Transverse colon (tissue), 4 donors: ENCODE measurements at regions not wholly inside any gene's neighbourhood (a gene's known extent, or its start where the extent isn't known, plus 50 kb on each side); places are given as distances from the start of the nearest gene placed in this dataset.
"Not testable (repeated sequence)": the region's sequence is repeated elsewhere in the genome, so short reads cannot be mapped to it uniquely, and the experiment has no call there.

Source experiments
- DNase-seq: peaks from one replicate; pipeline ENCODE4 v3.0.0-alpha.2; 2019
- H3K27ac ChIP-seq, 4 donors: fragments of 200-600 bp; sonication (generic); 2 replicates each; pipeline ENCODE4 v1.5.1; 2016 to 2018; ENCODE audit warnings: inconsistent platforms in 4 of 4
- H3K27me3 ChIP-seq: fragments of 200-600 bp; sonication (generic); 2 replicates; pipeline ENCODE4 v1.5.1; 2017; ENCODE audit warnings: inconsistent platforms
- H3K36me3 ChIP-seq, 4 donors: fragments of 200-600 bp; sonication (generic); 2 replicates each; pipeline ENCODE4 v1.5.1; 2017 to 2019; ENCODE audit warnings: inconsistent platforms in 4 of 4
- H3K4me1 ChIP-seq, 4 donors: fragments of 200-600 bp; sonication (generic); 2 replicates each; pipeline ENCODE4 v1.5.1; 2017 to 2020; ENCODE audit warnings: inconsistent platforms in 4 of 4
- H3K4me3 ChIP-seq, 4 donors: fragments of 200-600 bp; sonication (generic); 1 replicate in 1 of 4; 2 replicates in 3 of 4; pipeline versions ENCODE4 v1.5.1 to v1.6.1; 2017 to 2019; ENCODE audit warnings: inconsistent platforms in 4 of 4
- H3K9me3 ChIP-seq, 2 donors: fragments of 200-600 bp; sonication (generic); 2 replicates each; pipeline ENCODE4 v1.5.1; 2017 to 2019; ENCODE audit warnings: inconsistent platforms in 2 of 2
- EP300 ChIP-seq: sonication (generic); formaldehyde crosslinking; IDR thresholded peaks from one replicate; pipeline ENCODE4 v1.6.1; 2017; ENCODE audit warnings: antibody characterized with exemption, low read depth
- POLR2A ChIP-seq: fragments of 450-650 bp; IDR thresholded peaks from one replicate; pipeline ENCODE4 v1.6.1; 2016; ENCODE audit warnings: antibody characterized with exemption, mild to moderate bottlenecking, moderate library complexity
- POLR2AphosphoS5 ChIP-seq, 3 donors: sonication (generic); formaldehyde crosslinking; IDR thresholded peaks; one replicate each; pipeline ENCODE4 v1.6.1; 2016; ENCODE audit warnings: antibody characterized with exemption in 3 of 3
- WGBS, 2 donors: methylation state at CpG; one replicate each; pipeline ENCODE4 v1.1.5; 2018; ENCODE audit warnings: low coverage in 1 of 2; 5-methylcytosine and 5-hydroxymethylcytosine counted together
- in situ Hi-C, 4 donors: fragments of 200-750 bp; cut with MboI; loops; one replicate each; pipeline versions ENCODE4 v1.15.0 to v1.15.1; 2017; ENCODE audit warnings: low sequenced_read_pairs in 3 of 4, low pct_ligation_motif_present in 1 of 4, low pct_unique_long_range_greater_than_20kb in 1 of 4
- intact Hi-C: fragments of 100-400 bp; cut with DNase I; formaldehyde crosslinking; loops from one replicate; pipeline ENCODE4 v1.15.1; 2023; ENCODE audit warnings: low total_unique reads
- TF ChIP-seq, protein P1 (sequence below), 5 experiments: fragments of 200-600 bp in 3 of 5; fragments of 450-650 bp in 2 of 5; sonication (generic) in 3 of 5; IDR thresholded peaks; 1 replicate in 2 of 5; 2 replicates in 3 of 5; pipeline ENCODE4 v1.5.1; 2016 to 2017; ENCODE audit warnings: antibody characterized with exemption in 5 of 5, inconsistent platforms in 3 of 5, mild to moderate bottlenecking in 2 of 5, moderate library complexity in 1 of 5

DNA sequence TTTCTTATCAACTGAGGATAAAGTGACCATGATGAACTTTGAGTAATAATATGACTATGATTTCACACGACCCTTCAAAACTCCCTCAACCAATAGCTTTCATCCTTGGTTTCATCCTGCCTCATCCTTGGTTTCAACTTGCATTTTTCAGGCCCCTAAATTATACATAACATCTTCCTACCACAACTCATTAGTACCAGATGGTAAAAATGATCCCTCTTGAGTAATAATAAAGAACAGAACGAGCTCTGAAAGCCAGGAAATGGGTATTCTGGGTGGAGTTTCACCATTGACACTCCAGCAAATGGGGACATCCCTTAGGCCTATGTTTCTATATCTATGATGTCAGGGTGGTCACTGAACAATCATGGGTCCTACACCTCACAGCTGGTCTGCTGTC is 72.1 kb upstream of the LMNTD1 start:
- no peaks in the 10 kb centered on the region for H3K9me3 ChIP-seq
- H3K36me3 ChIP-seq = no peaks in the 10 kb centered on the region
- H3K4me3 ChIP-seq = no peak overlapping the region
- H3K27ac ChIP-seq = no peak overlapping the region
- intact Hi-C loops = no loop called here
- DNase-seq = no peak
- no peaks in the 10 kb centered on the region for H3K27me3 ChIP-seq
- no peak for TF ChIP-seq POLR2A
- TF ChIP-seq POLR2AphosphoS5 (IDR thresholded peaks at IDR 0.05) = no peak
- TF ChIP-seq, protein P1, sequence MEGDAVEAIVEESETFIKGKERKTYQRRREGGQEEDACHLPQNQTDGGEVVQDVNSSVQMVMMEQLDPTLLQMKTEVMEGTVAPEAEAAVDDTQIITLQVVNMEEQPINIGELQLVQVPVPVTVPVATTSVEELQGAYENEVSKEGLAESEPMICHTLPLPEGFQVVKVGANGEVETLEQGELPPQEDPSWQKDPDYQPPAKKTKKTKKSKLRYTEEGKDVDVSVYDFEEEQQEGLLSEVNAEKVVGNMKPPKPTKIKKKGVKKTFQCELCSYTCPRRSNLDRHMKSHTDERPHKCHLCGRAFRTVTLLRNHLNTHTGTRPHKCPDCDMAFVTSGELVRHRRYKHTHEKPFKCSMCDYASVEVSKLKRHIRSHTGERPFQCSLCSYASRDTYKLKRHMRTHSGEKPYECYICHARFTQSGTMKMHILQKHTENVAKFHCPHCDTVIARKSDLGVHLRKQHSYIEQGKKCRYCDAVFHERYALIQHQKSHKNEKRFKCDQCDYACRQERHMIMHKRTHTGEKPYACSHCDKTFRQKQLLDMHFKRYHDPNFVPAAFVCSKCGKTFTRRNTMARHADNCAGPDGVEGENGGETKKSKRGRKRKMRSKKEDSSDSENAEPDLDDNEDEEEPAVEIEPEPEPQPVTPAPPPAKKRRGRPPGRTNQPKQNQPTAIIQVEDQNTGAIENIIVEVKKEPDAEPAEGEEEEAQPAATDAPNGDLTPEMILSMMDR (IDR thresholded peaks at IDR 0.05) = no peak
- TF ChIP-seq EP300 = no peak
- WGBS, 2 donors = 68% methylated on average over 2 of the region's 2 CpGs; no CpG with 5 or more reads in 1 of the 2 donors
- no peaks in the 10 kb centered on the region for H3K4me1 ChIP-seq
- in situ Hi-C loops = no loop called here

DNA sequence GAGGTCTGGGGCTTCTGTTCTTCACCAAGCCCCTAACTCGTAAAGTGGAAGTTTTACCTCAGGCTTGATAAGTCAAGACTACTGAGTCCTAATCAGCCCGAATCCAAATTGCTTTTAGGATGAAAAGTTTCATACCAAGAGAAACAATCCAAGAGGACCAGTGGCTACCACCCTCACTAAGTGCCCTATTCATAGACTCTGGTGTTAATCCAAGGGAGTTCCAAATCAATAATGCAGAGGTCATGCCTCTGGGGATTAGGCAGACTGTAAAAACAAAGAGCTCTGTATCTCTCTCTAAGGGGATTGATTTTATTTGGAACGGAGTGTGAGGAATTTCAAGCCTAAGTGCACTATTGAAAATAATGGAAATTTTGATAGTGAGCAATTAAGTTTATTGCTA is 76.3 kb upstream of the LMNTD1 start:
- intact Hi-C loops = no loop called here
- no peaks in the 10 kb centered on the region for H3K4me1 ChIP-seq
- in situ Hi-C loops = no loop called here

DNA sequence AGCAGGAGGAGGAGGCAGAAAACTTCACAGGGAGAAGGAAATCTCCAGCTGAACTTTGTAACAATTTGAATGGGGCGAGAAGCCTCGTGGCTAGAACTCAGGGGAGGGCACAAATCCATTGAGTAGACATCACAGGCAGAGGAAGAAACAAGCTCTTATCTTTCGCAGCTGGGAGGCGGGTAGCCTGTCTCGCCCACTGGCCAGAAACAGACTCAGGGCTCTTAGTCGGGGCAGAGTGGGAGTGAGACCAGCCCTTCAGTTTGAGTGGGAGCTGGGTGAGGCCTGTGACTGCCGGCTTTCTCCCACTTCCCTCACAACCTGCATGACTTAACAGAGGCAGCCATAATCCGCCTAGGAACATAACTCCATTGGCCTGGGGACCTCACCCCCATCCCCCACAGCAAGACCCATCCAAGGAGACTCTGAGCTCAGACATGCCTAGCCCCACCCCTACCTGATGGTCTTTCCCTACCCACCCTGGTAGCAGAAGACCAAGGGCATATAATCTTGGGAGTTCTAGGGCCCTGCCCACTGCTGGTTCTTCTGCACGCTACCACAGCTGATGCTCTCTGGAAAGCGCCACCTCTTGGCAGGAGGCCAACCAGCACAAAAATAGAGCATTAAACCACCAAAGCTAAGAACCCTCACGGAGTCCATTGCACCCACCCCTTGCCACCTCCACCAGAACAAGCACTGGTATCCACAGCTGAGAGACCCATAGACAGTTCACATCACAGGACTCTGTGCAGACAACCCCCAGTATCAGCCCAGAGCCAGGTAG is 77.8 kb upstream of the LMNTD1 start:
- H3K4me1 ChIP-seq, DNase-seq, H3K36me3 ChIP-seq, H3K27me3 ChIP-seq, H3K4me3 ChIP-seq, in situ Hi-C loops, H3K27ac ChIP-seq, intact Hi-C loops, H3K9me3 ChIP-seq: not testable (repeated sequence)
- 80 to 86% methylated on average over 6 to 11 of the region's 11 CpGs for WGBS, 2 donors

More for the DNA sequence above, 76.3 kb upstream of the LMNTD1 start:
- H3K27me3 ChIP-seq = no peaks in the 10 kb centered on the region
- 85 to 100% methylated on average over 2 to 3 of the region's 3 CpGs for WGBS, 2 donors
- H3K9me3 ChIP-seq = no peaks in the 10 kb centered on the region
- H3K36me3 ChIP-seq = no peaks in the 10 kb centered on the region
- TF ChIP-seq POLR2AphosphoS5 (IDR thresholded peaks at IDR 0.05) (no peak), EP300 (no peak), POLR2A (no peak)
- TF ChIP-seq, protein P1 (IDR thresholded peaks at IDR 0.05) = no peak
- no peak for DNase-seq
- no peak overlapping the region for H3K27ac ChIP-seq
- H3K4me3 ChIP-seq = no peak overlapping the region

DNA sequence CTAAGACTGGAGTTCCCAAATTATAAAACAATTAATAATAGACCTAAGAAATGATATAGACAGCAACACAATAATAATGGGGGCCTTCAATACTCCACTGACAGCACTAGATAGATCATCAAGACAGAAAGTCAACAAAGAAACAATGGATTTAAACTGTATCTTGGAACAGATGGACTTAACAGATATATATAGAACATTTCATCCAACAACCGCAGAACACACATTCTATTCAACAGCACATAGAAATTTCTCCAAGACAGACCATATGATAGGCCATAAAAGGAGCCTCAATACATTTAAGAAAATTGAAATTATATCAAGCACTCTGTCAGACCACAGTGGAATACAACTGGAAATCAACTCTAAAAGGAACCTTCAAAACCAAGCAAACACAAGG is 80.1 kb upstream of the LMNTD1 start:
- intact Hi-C loops, in situ Hi-C loops: not testable (repeated sequence)

DNA sequence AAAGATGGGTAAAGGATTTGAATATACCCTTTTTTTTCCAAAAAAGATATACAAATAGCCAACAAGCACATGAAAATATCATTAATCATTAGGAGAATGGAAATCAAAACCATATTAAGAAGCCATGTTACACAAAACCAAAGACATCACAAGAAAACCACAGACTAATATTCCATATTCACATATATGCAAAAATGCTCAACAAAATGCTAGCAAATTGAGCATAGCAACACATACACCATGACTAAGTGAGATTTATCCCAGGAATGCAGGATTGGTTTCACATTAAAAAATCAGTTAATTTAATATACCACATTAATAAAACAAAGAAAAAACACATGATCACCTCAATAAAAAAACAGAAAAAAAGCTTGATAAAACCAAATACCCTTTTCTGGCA is 84.7 kb upstream of the LMNTD1 start:
- Histone ChIP-seq H3K27me3 (no peaks in the 10 kb centered on the region), H3K4me3 (no peak overlapping the region), H3K4me1 (no peaks in the 10 kb centered on the region), H3K9me3 (no peaks in the 10 kb centered on the region), H3K36me3 (no peaks in the 10 kb centered on the region), H3K27ac (no peak overlapping the region)
- DNase-seq = no peak
- in situ Hi-C loops (no loop called here), intact Hi-C loops (no loop called here)
- TF ChIP-seq, protein P1 (IDR thresholded peaks at IDR 0.05) = no peak
- TF ChIP-seq POLR2A (no peak), POLR2AphosphoS5 (IDR thresholded peaks at IDR 0.05) (no peak), EP300 (no peak)

More for the DNA sequence above, 80.1 kb upstream of the LMNTD1 start:
- H3K36me3 ChIP-seq, H3K9me3 ChIP-seq, H3K27me3 ChIP-seq, DNase-seq, H3K27ac ChIP-seq, H3K4me1 ChIP-seq, H3K4me3 ChIP-seq: not testable (repeated sequence)
- WGBS, 2 donors = 85% methylated on average over 1 of the region's 1 CpG; no CpG with 5 or more reads in 1 of the 2 donors
